ENCODE measurements at regions not wholly inside any gene's neighbourhood (a gene's known extent, or its start where the extent isn't known, plus 50 kb on each side); places are given as distances from the start of the nearest gene placed in this dataset.
A peak's percentile ranks its signal among the peaks of the same experiment; 100 is the strongest.

DNA sequence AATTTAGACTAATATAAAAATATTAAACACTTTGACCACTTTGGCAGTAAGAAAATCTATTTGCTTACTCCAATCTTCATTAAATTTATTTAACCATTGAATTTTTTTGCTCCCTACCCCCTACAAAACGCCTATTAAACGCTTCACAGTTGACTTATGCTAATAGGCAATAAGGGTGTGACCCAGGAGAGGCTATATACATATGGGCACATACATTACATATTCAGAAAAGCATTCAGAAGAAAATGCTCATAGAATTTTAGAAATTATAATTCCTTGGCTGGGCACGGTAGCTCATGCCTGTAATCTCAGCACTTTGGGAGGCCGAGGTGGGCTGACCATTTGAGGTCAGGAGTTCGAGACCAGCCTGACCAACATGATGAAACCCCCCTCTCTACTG is 95.6 kb upstream of the STARD13 start:
- H3K9ac ChIP-seq = no peak overlapping the region
- H3K9me3 ChIP-seq (ENCODE audit: control insufficient read depth, low read length) = no peaks in the 10 kb centered on the region
- no peak overlapping the region for H3K27ac ChIP-seq
- H3K79me2 ChIP-seq = no peaks in the 10 kb centered on the region
- H3K4me2 ChIP-seq (ENCODE audit: low read length) = no peak overlapping the region
- no peak overlapping the region for H3K4me3 ChIP-seq (ENCODE audit: low read depth, low read length)
- H2AFZ ChIP-seq = no peak overlapping the region
- no peaks in the 10 kb centered on the region for H3K36me3 ChIP-seq (ENCODE audit: control insufficient read depth, insufficient read depth, low read length)
- no peaks in the 10 kb centered on the region for H3K27me3 ChIP-seq (ENCODE audit: control insufficient read depth, insufficient read depth, low read length)
- H3K4me1 ChIP-seq = peaks cover 27% of the 10 kb centered on the region
- TF ChIP-seq, protein P1, sequence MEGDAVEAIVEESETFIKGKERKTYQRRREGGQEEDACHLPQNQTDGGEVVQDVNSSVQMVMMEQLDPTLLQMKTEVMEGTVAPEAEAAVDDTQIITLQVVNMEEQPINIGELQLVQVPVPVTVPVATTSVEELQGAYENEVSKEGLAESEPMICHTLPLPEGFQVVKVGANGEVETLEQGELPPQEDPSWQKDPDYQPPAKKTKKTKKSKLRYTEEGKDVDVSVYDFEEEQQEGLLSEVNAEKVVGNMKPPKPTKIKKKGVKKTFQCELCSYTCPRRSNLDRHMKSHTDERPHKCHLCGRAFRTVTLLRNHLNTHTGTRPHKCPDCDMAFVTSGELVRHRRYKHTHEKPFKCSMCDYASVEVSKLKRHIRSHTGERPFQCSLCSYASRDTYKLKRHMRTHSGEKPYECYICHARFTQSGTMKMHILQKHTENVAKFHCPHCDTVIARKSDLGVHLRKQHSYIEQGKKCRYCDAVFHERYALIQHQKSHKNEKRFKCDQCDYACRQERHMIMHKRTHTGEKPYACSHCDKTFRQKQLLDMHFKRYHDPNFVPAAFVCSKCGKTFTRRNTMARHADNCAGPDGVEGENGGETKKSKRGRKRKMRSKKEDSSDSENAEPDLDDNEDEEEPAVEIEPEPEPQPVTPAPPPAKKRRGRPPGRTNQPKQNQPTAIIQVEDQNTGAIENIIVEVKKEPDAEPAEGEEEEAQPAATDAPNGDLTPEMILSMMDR (IDR thresholded peaks at IDR 0.05) = no peak

DNA sequence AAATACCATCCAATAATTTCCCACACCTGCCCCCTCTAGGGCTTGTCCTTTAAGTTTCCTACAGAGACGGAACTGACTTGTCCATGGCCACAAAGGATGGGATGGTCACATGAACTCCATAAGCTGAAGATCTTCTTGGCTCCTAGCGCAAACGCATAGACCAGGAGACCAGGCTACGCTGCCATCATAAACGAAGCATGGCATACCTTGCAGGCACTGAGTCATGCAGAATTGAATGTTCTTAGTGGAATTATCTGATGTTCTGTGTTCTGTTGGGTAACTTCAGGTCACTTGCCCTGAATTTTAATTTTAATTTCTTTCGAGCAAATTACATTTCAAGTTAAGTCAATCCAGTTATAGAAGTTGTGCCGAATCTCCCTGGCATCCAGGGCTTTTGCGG is 96.4 kb upstream of the STARD13 start:
- peak overlapping the region; percentile 56 for H3K27ac ChIP-seq

DNA sequence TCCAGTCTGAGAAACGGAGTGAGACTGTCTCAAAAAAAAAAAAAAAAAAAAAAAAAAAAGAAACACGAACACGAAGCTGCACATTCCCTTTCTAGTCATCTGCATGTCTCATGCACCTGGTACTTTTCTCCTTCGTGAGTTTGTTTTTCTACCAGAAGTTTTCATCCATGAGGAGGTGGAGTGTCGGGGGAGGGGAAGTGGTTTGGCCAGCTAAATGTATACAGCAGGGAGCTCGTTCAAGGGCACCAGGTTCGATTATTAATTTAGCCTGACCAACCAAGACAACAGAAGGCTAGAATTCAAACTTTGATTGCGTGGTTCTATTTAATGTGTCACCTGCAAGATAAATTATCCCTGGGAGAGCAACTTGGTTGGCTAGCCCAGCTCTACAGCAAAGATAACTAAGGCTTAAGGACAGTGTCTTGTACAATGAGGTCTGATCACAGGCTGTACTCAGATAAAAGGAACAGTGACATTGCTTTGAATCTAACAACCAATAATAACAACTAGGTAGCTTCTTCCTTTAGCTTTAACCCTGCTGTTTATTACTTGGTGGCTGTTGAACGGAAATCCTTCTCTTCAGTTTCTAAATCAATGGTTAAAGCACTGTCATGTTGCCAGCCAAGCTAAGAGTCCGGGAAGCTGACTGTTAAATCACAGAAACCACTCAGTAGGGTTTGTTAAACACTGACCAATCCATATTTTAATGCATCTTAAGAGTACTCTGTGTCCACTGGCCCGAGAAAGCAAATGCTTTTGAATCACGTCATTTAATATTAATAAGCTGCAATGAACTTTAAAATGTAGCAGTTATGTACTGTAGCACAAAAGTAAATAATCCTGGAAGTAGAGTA is 98.4 kb upstream of the STARD13 start:
- no peaks in the 10 kb centered on the region for H3K36me3 ChIP-seq (ENCODE audit: control insufficient read depth, insufficient read depth, low read length)
- H3K79me2 ChIP-seq = no peaks in the 10 kb centered on the region
- no peak overlapping the region for H3K9ac ChIP-seq
- H3K27ac ChIP-seq = no peak overlapping the region
- TF ChIP-seq, protein P1 (IDR thresholded peaks at IDR 0.05) = no peak
- H2AFZ ChIP-seq = peak overlapping the region; percentile 62
- H3K4me3 ChIP-seq (ENCODE audit: low read depth, low read length) = peak overlapping the region; percentile 8
- H3K9me3 ChIP-seq (ENCODE audit: control insufficient read depth, low read length) = no peaks in the 10 kb centered on the region
- no peaks in the 10 kb centered on the region for H3K27me3 ChIP-seq (ENCODE audit: control insufficient read depth, insufficient read depth, low read length)
- H3K4me1 ChIP-seq = peaks cover 27% of the 10 kb centered on the region
- peak overlapping the region; percentile 44 for H3K4me2 ChIP-seq (ENCODE audit: low read length)

More for the DNA sequence above, 96.4 kb upstream of the STARD13 start:
- Histone ChIP-seq H3K4me1 (peaks cover 27% of the 10 kb centered on the region), H2AFZ (peak overlapping the region; percentile 22), H3K9me3 (ENCODE audit: control insufficient read depth, low read length) (no peaks in the 10 kb centered on the region), H3K79me2 (no peaks in the 10 kb centered on the region), H3K36me3 (ENCODE audit: control insufficient read depth, insufficient read depth, low read length) (no peaks in the 10 kb centered on the region), H3K27me3 (ENCODE audit: control insufficient read depth, insufficient read depth, low read length) (no peaks in the 10 kb centered on the region), H3K4me3 (ENCODE audit: low read depth, low read length) (peak overlapping the region; percentile 20), H3K9ac (no peak overlapping the region), H3K4me2 (ENCODE audit: low read length) (peak overlapping the region; percentile 58)
- TF ChIP-seq, protein P1 (IDR thresholded peaks at IDR 0.05) = no peak

DNA sequence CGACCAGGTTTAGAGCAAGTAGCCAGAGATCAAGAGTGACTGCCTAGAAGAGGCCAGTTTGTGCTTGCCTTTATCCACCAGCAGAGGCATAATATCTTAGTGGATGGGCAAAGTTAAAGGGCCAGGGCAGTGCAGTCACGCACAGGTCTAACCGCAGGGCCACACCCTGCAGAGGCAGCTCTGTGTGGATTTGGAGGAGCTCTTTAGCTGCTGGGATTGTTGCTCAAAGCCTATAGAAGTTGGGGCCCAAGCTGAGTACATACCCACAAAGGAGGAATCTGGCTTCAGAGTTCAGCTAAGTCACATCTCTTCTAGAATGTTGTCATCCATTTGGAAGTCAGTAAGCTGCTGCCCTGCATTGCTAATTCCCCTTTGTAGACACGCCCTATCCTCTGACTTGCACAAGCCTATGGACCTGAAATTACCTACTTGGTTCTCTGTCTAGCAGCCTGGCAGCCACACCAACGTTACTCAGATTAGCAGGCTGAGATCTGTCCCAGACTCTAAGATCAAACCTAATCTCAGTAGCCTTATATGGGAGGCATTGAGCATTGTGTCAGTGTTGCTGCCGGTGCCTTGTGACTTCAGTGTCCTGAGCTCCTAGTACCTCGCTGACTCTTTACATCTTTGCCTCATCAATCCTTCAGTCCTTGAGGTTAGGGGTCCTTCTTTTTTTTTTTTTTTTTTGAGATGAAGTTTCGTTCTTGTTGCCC is 102.9 kb upstream of the STARD13 start:
- no peak overlapping the region for H3K27ac ChIP-seq
- H3K4me3 ChIP-seq (ENCODE audit: low read depth, low read length) = no peak overlapping the region
- no peaks in the 10 kb centered on the region for H3K27me3 ChIP-seq (ENCODE audit: control insufficient read depth, insufficient read depth, low read length)
- H3K9ac ChIP-seq = no peak overlapping the region
- peaks cover 6% of the 10 kb centered on the region for H3K4me1 ChIP-seq
- no peaks in the 10 kb centered on the region for H3K79me2 ChIP-seq
- no peaks in the 10 kb centered on the region for H3K9me3 ChIP-seq (ENCODE audit: control insufficient read depth, low read length)
- H3K4me2 ChIP-seq (ENCODE audit: low read length) = no peak overlapping the region
- TF ChIP-seq, protein P1 (IDR thresholded peaks at IDR 0.05) = no peak
- H2AFZ ChIP-seq = peak overlapping the region; percentile 50
- no peaks in the 10 kb centered on the region for H3K36me3 ChIP-seq (ENCODE audit: control insufficient read depth, insufficient read depth, low read length)

Data from parathyroid adenoma (tissue), 2 donors.